GM23248 (cell line): ENCODE measurements at regions not wholly inside any gene's neighbourhood (a gene's known extent, or its start where the extent isn't known, plus 50 kb on each side); places are given as distances from the start of the nearest gene placed in this dataset.
"Not testable (repeated sequence)": the region's sequence is repeated elsewhere in the genome, so short reads cannot be mapped to it uniquely, and the experiment has no call there.

Experiments
- DNase-seq: peaks from one replicate; pipeline ENCODE4 v3.0.0-alpha.2; 2015
- H2AFZ ChIP-seq: fragments of 200-600 bp; sonication (generic); 2 replicates; pipeline ENCODE4 v1.6.1; 2016; ENCODE audit warnings: antibody characterized with exemption
- H3F3A ChIP-seq: fragments of 200-600 bp; sonication (generic); 2 replicates; pipeline ENCODE4 v1.6.1; 2016; ENCODE audit warnings: mild to moderate bottlenecking, antibody characterized with exemption, mixed run types; ENCODE audit not compliant: insufficient read depth
- H3K27ac ChIP-seq: fragments of 200-600 bp; sonication (generic); 2 replicates; pipeline ENCODE4 v1.5.1; 2016; ENCODE audit warnings: mild to moderate bottlenecking
- H3K27me3 ChIP-seq: fragments of 200-600 bp; sonication (generic); replicated peaks from 2 replicates; pipeline ENCODE4 v1.6.1; 2016; ENCODE audit warnings: mild to moderate bottlenecking; ENCODE audit not compliant: insufficient read depth
- H3K36me3 ChIP-seq: fragments of 200-600 bp; sonication (generic); 2 replicates; pipeline ENCODE4 v1.6.1; 2016; ENCODE audit warnings: low read depth, mild to moderate bottlenecking
- H3K4me1 ChIP-seq: fragments of 200-600 bp; sonication (generic); 2 replicates; pipeline ENCODE4 v1.6.1; 2016; ENCODE audit warnings: mild to moderate bottlenecking; ENCODE audit not compliant: insufficient read depth
- H3K4me2 ChIP-seq: fragments of 200-600 bp; sonication (generic); one replicate; pipeline ENCODE4 v1.6.1; 2016; ENCODE audit warnings: mild to moderate bottlenecking; ENCODE audit not compliant: unreplicated experiment
- H3K4me3 ChIP-seq: fragments of 200-600 bp; sonication (generic); 2 replicates; pipeline ENCODE4 v1.5.1; 2016; ENCODE audit warnings: mild to moderate bottlenecking
- H3K79me2 ChIP-seq: fragments of 200-600 bp; sonication (generic); 2 replicates; pipeline ENCODE4 v1.6.1; 2016; ENCODE audit warnings: mild to moderate bottlenecking; ENCODE audit not compliant: insufficient read depth
- H3K9ac ChIP-seq: fragments of 200-600 bp; sonication (generic); 2 replicates; pipeline ENCODE4 v1.6.1; 2016; ENCODE audit warnings: mild to moderate bottlenecking
- H3K9me2 ChIP-seq: fragments of 200-600 bp; sonication (generic); 2 replicates; pipeline ENCODE4 v1.6.1; 2016; ENCODE audit warnings: mixed run types, mild to moderate bottlenecking, moderate library complexity; ENCODE audit not compliant: insufficient read depth
- H3K9me3 ChIP-seq: fragments of 200-600 bp; sonication (generic); one replicate; pipeline ENCODE4 v1.6.1; 2017; ENCODE audit warnings: low read depth
- H4K20me1 ChIP-seq: fragments of 200-600 bp; sonication (generic); 2 replicates; pipeline ENCODE4 v1.6.0; 2016; ENCODE audit not compliant: insufficient read depth
- EZH2 ChIP-seq: fragments of 200-600 bp; sonication (generic); IDR thresholded peaks from 2 replicates; pipeline ENCODE4 v1.6.1; 2018; ENCODE audit warnings: antibody characterized with exemption, mild to moderate bottlenecking; ENCODE audit not compliant: insufficient read depth, poor library complexity, severe bottlenecking
- EZH2phosphoT487 ChIP-seq: fragments of 200-600 bp; sonication (generic); IDR thresholded peaks from 2 replicates; pipeline ENCODE4 v1.6.1; 2018; ENCODE audit warnings: antibody characterized with exemption, moderate library complexity, mild to moderate bottlenecking, low read depth; ENCODE audit not compliant: insufficient read depth
- WGBS, 2 experiments: methylation state at CpG; one replicate each; pipeline ENCODE4 v1.1.6; 2015 to 2017; ENCODE audit warnings: low lambda C conversion rate in 2 of 2, low coverage in 1 of 2; ENCODE audit errors: missing lambda C conversion rate in 2 of 2; 5-methylcytosine and 5-hydroxymethylcytosine counted together
- in situ Hi-C: fragments of 300-500 bp; cut with MboI; formaldehyde crosslinking; loops from 2 replicates; pipeline ENCODE4 v1.15.0; 2020

DNA sequence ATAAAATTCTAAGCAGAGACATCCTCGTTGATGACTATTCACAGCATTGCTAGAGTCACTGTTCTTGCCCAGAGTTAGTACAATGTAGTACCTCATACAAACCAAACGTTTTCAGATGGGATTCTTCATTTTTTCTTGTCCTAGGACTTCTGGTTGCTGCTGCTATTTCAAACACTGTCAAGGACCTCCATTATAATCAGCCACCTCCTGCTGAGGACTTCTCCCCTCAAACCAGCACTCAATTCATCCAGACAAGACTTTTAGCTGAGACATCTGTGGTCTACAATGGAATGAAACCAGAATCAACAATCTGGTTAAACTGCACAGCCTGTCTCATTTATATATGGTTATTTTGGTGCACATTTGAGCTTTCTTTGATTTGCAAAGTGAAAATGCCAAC lies 1008.8 kb downstream of the STPG2 start:
- DNase-seq: no peak
- WGBS, 2 experiments: 0 to 2% methylated on average over 2 of the region's 2 CpGs
- Histone ChIP-seq H4K20me1 (no peaks in the 10 kb centered on the region), H3K79me2 (no peaks in the 10 kb centered on the region), H3K9me3 (no peaks in the 10 kb centered on the region), H3K4me1 (no peaks in the 10 kb centered on the region), H3K27ac (no peak overlapping the region), H2AFZ (no peak overlapping the region), H3K4me2 (no peak overlapping the region), H3K36me3 (no peaks in the 10 kb centered on the region), H3K9ac (no peak overlapping the region), H3K9me2 (no peaks in the 10 kb centered on the region), H3K27me3 (no peaks in the 10 kb centered on the region), H3F3A (no peaks in the 10 kb centered on the region), H3K4me3 (no peak overlapping the region)
- in situ Hi-C loops: no loop called here
- TF ChIP-seq EZH2phosphoT487: no peak

DNA sequence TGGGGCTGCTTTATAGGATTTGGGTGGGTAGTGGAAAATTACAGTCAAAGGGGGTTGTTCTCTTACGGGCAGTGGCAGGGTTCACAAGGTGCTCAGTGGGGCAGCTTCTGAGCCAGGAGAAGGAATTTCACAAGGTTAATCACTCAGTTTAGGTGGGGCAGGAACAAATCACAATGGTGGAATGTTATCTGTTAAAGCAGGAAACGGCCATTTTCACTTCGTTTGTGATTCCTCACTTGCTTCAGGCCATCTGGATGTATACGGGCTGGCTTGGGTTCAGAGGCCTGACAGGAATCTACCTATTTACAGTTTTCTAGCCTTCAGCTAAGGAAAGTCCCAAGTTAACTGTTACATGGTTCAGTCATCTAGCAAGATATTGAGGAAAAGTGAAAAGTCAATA lies 1003.5 kb downstream of the STPG2 start:
- no peaks in the 10 kb centered on the region for H3K4me1 ChIP-seq
- in situ Hi-C loops: no loop called here
- H3K4me2 ChIP-seq: no peak overlapping the region
- 16 to 23% methylated on average over 4 of the region's 4 CpGs for WGBS, 2 experiments
- TF ChIP-seq EZH2phosphoT487 (no peak), EZH2 (no peak)
- DNase-seq: no peak
- H3F3A ChIP-seq: no peaks in the 10 kb centered on the region
- no peak overlapping the region for H3K27ac ChIP-seq
- H3K9ac ChIP-seq: no peak overlapping the region
- no peaks in the 10 kb centered on the region for H3K27me3 ChIP-seq
- no peaks in the 10 kb centered on the region for H3K79me2 ChIP-seq
- no peak overlapping the region for H3K4me3 ChIP-seq
- H2AFZ ChIP-seq: no peak overlapping the region
- H3K9me3 ChIP-seq: no peaks in the 10 kb centered on the region
- H3K36me3 ChIP-seq: no peaks in the 10 kb centered on the region
- no peaks in the 10 kb centered on the region for H4K20me1 ChIP-seq
- H3K9me2 ChIP-seq: no peaks in the 10 kb centered on the region

DNA sequence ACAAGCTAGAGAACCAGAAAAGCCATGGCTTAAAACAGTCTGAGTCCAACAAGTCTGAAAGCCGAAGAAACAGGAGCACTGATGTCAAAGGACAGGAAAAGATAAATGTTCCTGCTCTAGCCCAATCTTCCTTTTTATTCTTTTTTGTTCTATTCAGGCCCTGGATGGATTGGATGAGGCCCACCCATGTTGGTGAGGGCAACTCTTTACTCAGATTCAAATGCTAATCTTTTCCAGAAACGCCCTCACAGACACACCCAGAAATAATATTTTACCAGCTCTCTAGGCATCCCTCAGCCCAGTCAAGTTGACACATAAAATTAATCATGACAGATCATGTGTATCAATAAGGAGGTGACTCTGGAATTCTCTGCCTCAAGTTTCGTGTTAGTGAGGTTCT lies 1002.7 kb downstream of the STPG2 start:
- in situ Hi-C loops: no loop called here
- no peaks in the 10 kb centered on the region for H3K4me1 ChIP-seq
- no peaks in the 10 kb centered on the region for H3K36me3 ChIP-seq
- no peaks in the 10 kb centered on the region for H3F3A ChIP-seq
- H3K4me2 ChIP-seq: no peak overlapping the region
- no peaks in the 10 kb centered on the region for H3K27me3 ChIP-seq
- no peak overlapping the region for H3K9ac ChIP-seq
- TF ChIP-seq EZH2 (no peak), EZH2phosphoT487 (no peak)
- H3K4me3 ChIP-seq: no peak overlapping the region
- no peak overlapping the region for H3K27ac ChIP-seq
- 6 to 7% methylated on average over 3 of the region's 3 CpGs for WGBS, 2 experiments
- H3K79me2 ChIP-seq: no peaks in the 10 kb centered on the region
- DNase-seq: no peak
- H3K9me3 ChIP-seq: no peaks in the 10 kb centered on the region
- no peaks in the 10 kb centered on the region for H3K9me2 ChIP-seq
- no peaks in the 10 kb centered on the region for H4K20me1 ChIP-seq
- H2AFZ ChIP-seq: no peak overlapping the region

DNA sequence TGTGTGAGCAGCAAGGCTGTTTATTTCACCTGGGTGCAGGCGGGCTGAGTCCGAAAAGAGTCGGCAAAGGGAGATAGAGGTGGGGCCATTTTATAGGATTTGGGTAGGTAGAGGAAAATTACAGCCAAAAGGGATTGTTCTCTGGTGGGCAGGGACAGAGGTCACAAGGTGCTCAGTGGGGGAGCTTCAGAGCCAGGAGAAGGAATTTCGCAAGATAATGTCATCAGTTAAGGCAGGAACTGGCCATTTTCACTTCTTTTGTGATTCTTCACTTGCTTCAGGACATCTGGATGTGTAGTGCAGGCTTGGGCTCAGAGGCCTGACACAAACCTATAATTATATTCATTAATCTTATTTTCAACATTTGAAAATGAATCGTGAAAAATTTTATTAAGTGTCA lies 1001.9 kb downstream of the STPG2 start:
- H3K4me3 ChIP-seq, H3K27ac ChIP-seq, H3K79me2 ChIP-seq, H3K9ac ChIP-seq, H3K9me3 ChIP-seq, H3K27me3 ChIP-seq, H3F3A ChIP-seq, H3K4me1 ChIP-seq, H3K4me2 ChIP-seq, H2AFZ ChIP-seq, in situ Hi-C loops, H3K9me2 ChIP-seq, H4K20me1 ChIP-seq, H3K36me3 ChIP-seq, DNase-seq: not testable (repeated sequence)
- WGBS, 2 experiments: 19 to 42% methylated on average over 5 of the region's 5 CpGs

DNA sequence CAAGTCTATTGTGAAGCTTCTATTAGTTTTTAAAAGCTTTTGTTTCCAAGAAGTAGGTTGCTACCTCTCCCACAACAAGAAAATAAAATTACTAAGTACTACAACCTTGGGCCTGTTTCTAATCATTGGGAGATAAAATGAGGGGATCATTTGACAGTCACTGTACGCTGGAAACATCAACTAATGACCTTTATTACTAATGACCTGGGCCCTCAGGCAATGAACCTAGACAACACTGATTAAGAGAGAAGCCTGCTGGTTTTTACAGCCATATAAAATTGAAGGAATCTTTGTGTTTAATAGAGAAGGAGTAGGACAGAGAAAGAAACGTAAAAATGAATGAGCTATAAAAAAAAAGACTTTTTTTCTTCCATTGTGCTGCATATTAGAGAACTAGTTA lies 1000.9 kb downstream of the STPG2 start:
- in situ Hi-C loops: no loop called here
- no peak for DNase-seq
- Histone ChIP-seq H3F3A (no peaks in the 10 kb centered on the region), H3K27me3 (no peaks in the 10 kb centered on the region), H3K27ac (no peak overlapping the region), H3K9ac (no peak overlapping the region), H3K4me3 (no peak overlapping the region), H2AFZ (no peak overlapping the region), H3K9me2 (no peaks in the 10 kb centered on the region), H3K4me1 (no peaks in the 10 kb centered on the region), H3K4me2 (no peak overlapping the region), H3K36me3 (no peaks in the 10 kb centered on the region), H3K79me2 (no peaks in the 10 kb centered on the region), H3K9me3 (no peaks in the 10 kb centered on the region), H4K20me1 (no peaks in the 10 kb centered on the region)
- TF ChIP-seq EZH2phosphoT487 (no peak), EZH2 (no peak)
- whole genome bisulfite sequencing, 2 experiments: 3 to 5% methylated on average over 2 of the region's 2 CpGs
